K562 (cell line): ENCODE measurements at regions not wholly inside any gene's neighbourhood (a gene's known extent, or its start where the extent isn't known, plus 50 kb on each side); places are given as distances from the start of the nearest gene placed in this dataset.
A peak's percentile ranks its signal among the peaks of the same experiment; 100 is the strongest.

Experiments
- ATAC-seq: fragments of 200-7000 bp; cut with Tn5 transposase; 3 replicates; pipeline ENCODE4 v1.9.1; 2020; ENCODE audit warnings: moderate library complexity
- BruUV-seq: library from RNA; stranded (reverse); fragments of 400-500 nt; replicated peaks from 2 replicates; lab custom pipeline; 2021; lab: Mats Ljungman, UMichigan
- CTCF ChIA-PET: fragments of 300-600 bp; formaldehyde crosslinking; extraction: SDS; loops from one replicate; lab custom pipeline; 2021; ENCODE audit warnings: low intra/inter-chr PET ratio; lab: Yijun Ruan, JAX
- POLR2A ChIA-PET: fragments of 300-600, 350-650 bp; sonication (Branson Sonifier 250); formaldehyde crosslinking; extraction: SDS; loops from one replicate; lab custom pipeline; 2021; ENCODE audit warnings: antibody characterized with exemption, inconsistent platforms; lab: Yijun Ruan, JAX
- DNase-seq, 4 experiments: peaks; one replicate each; pipeline versions ENCODE4 v3.0.0 to v3.0.0-alpha.2; 2011 to 2018; ENCODE audit warnings: low spot score in 3 of 4, mixed read lengths in 3 of 4; ENCODE audit errors: extremely low read depth in 1 of 4
- FAIRE-seq: peaks from 2 replicates; lab custom pipeline; 2011; peaks lifted over from hg19 to GRCh38; lab: Jason Lieb, UNC
- H2AFZ ChIP-seq: 2 replicates; pipeline ENCODE4 v1.6.0; 2011; ENCODE audit warnings: low read depth, low read length, control low read depth, inconsistent platforms
- H3K27ac ChIP-seq: fragments of 200-600 bp; 3 replicates; pipeline ENCODE4 v1.8.0; 2011; ENCODE audit warnings: low read depth, mild to moderate bottlenecking, control low read depth, inconsistent platforms, low read length, moderate library complexity, mixed read lengths; ENCODE audit errors: extremely low read depth
- H3K27me3 ChIP-seq, 2 experiments: fragments of 300-600 bp in 1 of 2; 2 replicates in 1 of 2; 3 replicates in 1 of 2; pipeline versions ENCODE4 v1.6.0 to v1.8.0; 2011; ENCODE audit warnings: inconsistent platforms in 2 of 2, low read length in 2 of 2, mild to moderate bottlenecking in 1 of 2, mixed read lengths in 1 of 2, moderate library complexity in 1 of 2; ENCODE audit not compliant: control insufficient read depth in 2 of 2, insufficient read depth in 2 of 2
- H3K36me3 ChIP-seq: fragments of 300-600 bp; 3 replicates; pipeline ENCODE4 v1.8.0; 2011; ENCODE audit warnings: mild to moderate bottlenecking, low read length, inconsistent platforms; ENCODE audit not compliant: control insufficient read depth, insufficient read depth
- H3K4me1 ChIP-seq, 2 experiments: fragments of 200-600 bp in 1 of 2; replicated peaks in 1 of 2; 2 replicates in 1 of 2; 3 replicates in 1 of 2; pipeline versions ENCODE4 v1.5.1 to v1.8.0; 2011; ENCODE audit warnings: inconsistent platforms in 2 of 2, low read length in 2 of 2, mild to moderate bottlenecking in 1 of 2, mixed read lengths in 1 of 2, moderate library complexity in 1 of 2; ENCODE audit not compliant: control insufficient read depth in 2 of 2, insufficient read depth in 2 of 2
- H3K4me2 ChIP-seq: 2 replicates; pipeline ENCODE4 v1.6.1; 2011; ENCODE audit warnings: low read length, control low read depth, inconsistent platforms, mixed read lengths; ENCODE audit not compliant: insufficient read depth
- H3K4me3 ChIP-seq: fragments of 200-600 bp; sonication (generic), shearing (Covaris generic); 2 replicates; pipeline ENCODE4 v1.5.1; 2016; ENCODE audit warnings: control low read depth, inconsistent platforms
- H3K79me2 ChIP-seq: fragments of 200-600 bp; 3 replicates; pipeline ENCODE4 v1.8.0; 2011; ENCODE audit warnings: low read length, inconsistent platforms; ENCODE audit not compliant: control insufficient read depth, insufficient read depth
- H3K9ac ChIP-seq, 2 experiments: 2 replicates each; pipeline versions ENCODE4 v1.6.0 to v1.6.1; 2011; ENCODE audit warnings: low read depth in 2 of 2, low read length in 2 of 2, control low read depth in 1 of 2, inconsistent platforms in 1 of 2, mild to moderate bottlenecking in 1 of 2, mixed read lengths in 1 of 2; ENCODE audit not compliant: insufficient read depth in 1 of 2
- H3K9me1 ChIP-seq: one replicate; pipeline ENCODE4 v1.6.0; 2011; ENCODE audit warnings: inconsistent platforms, mild to moderate bottlenecking, low read length, moderate library complexity; ENCODE audit not compliant: control insufficient read depth, insufficient read depth
- H3K9me3 ChIP-seq: replicated peaks from 2 replicates; pipeline ENCODE4 v1.5.1; 2011; ENCODE audit warnings: low read depth, low read length, inconsistent platforms; ENCODE audit not compliant: control insufficient read depth, insufficient read depth
- H4K20me1 ChIP-seq: replicated peaks from 2 replicates; pipeline ENCODE4 v1.6.1; 2011; ENCODE audit warnings: low read length, inconsistent platforms, mixed read lengths; ENCODE audit not compliant: control insufficient read depth, insufficient read depth
- POLR2AphosphoS5 ChIP-seq: IDR thresholded peaks from 2 replicates; pipeline ENCODE4 v1.6.1; 2011; ENCODE audit warnings: mild to moderate bottlenecking, low read depth, low read length, moderate library complexity; ENCODE audit not compliant: control insufficient read depth, insufficient read depth
- SRSF3 ChIP-seq: fragments of 200-400 bp; formaldehyde crosslinking; IDR thresholded peaks from 2 replicates; pipeline ENCODE4 v1.6.1; 2016; ENCODE audit warnings: mild to moderate bottlenecking, low read length, moderate library complexity; ENCODE audit not compliant: insufficient read depth
- WGBS: fragments of 100-300 bp; shearing (Covaris generic); methylation state at CpG from one replicate; pipeline ENCODE4 v1.1.6; 2016; ENCODE audit warnings: low coverage, mixed read lengths; ENCODE audit not compliant: insufficient coverage; ENCODE audit errors: missing lambda C conversion rate; 5-methylcytosine and 5-hydroxymethylcytosine counted together
- in situ Hi-C: fragments of 300-500 bp; cut with MboI; formaldehyde crosslinking; loops from 4 replicates; pipeline ENCODE4 v1.15.0; 2018; ENCODE audit warnings: inconsistent platforms, mixed read lengths
- intact Hi-C: fragments of 100-400 bp; cut with micrococcal nuclease; formaldehyde crosslinking; loops from 2 replicates; pipeline ENCODE4 v1.14.2; 2022
- TF ChIP-seq, protein P1 (sequence below): IDR thresholded peaks from 2 replicates; pipeline ENCODE4 v1.6.1; 2016; ENCODE audit warnings: missing genetic modification characterization, missing compliant biosample characterization

DNA sequence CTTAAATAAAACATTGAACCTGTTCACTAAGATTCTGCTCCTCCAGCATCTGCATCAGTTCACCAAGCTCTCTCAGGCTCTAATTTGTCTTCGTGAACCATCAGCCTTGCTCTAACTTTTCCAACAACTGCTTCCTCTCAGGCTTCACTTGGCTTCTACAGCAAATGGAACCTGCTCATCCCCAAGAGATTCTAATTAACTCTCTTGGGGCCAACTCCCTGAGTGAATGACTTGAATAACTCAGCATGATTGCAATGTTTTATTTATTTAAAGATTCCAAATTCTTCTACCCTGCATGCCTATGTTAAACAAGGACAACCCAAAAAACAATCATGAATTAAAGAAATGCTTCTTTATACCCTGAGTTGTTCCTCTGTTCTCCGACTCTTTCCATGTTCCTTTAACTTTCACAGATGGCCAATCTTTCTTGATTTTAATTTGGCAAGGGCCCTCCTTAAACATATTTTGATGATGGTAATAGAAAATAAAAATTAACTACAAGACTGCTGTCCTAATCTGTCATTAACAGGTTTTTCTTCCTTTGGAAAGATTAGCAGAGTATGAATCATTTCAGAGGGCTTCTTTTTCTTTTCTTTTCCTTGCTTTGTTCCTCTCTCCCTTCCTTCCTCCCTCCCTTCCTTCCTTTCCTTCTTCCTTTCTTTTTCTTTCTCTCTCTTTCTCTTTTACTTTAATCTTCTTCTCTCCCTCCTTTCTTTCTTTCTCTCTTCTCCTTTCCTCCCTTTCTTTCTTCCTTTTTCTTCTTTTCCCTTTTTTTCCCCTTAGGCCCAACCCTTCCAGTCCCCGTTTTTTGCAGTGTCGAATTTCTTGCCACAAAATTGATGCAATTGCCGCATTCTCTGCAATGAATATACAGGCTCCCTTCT is 195.0 kb upstream of the RHOBTB1 start:
- FAIRE-seq (no peak), ATAC-seq (no peak), DNase-seq (no peak)
- Histone ChIP-seq H3K4me1 (no peaks in the 10 kb centered on the region), H3K4me3 (no peak overlapping the region), H2AFZ (no peak overlapping the region), H3K79me2 (no peaks in the 10 kb centered on the region), H4K20me1 (no peaks in the 10 kb centered on the region), H3K27me3 (no peaks in the 10 kb centered on the region), H3K9me1 (no peaks in the 10 kb centered on the region), H3K27ac (no peak overlapping the region), H3K9ac (no peak overlapping the region), H3K4me2 (no peak overlapping the region), H3K9me3 (no peaks in the 10 kb centered on the region), H3K36me3 (no peaks in the 10 kb centered on the region)
- no peak for TF ChIP-seq SRSF3
- TF ChIP-seq, protein P1, sequence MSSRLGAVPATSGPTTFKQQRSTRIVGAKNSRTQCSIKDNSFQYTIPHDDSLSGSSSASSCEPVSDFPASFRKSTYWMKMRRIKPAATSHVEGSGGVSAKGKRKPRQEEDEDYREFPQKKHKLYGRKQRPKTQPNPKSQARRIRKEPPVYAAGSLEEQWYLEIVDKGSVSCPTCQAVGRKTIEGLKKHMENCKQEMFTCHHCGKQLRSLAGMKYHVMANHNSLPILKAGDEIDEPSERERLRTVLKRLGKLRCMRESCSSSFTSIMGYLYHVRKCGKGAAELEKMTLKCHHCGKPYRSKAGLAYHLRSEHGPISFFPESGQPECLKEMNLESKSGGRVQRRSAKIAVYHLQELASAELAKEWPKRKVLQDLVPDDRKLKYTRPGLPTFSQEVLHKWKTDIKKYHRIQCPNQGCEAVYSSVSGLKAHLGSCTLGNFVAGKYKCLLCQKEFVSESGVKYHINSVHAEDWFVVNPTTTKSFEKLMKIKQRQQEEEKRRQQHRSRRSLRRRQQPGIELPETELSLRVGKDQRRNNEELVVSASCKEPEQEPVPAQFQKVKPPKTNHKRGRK (tag), result peak; percentile 97
- no peak for TF ChIP-seq POLR2AphosphoS5
- CTCF ChIA-PET, result no interaction called here
- intact Hi-C loops (no loop called here), in situ Hi-C loops (no loop called here)
- POLR2A ChIA-PET, result no interaction called here
- 3% methylated on average over 5 of the region's 5 CpGs for WGBS
- no TSS peak for BruUV-seq
